ENCODE measurements at regions not wholly inside any gene's neighbourhood (a gene's known extent, or its start where the extent isn't known, plus 50 kb on each side); places are given as distances from the start of the nearest gene placed in this dataset.

- TF ChIP-seq CTCF (IDR thresholded peaks at IDR 0.05; ENCODE audit: insufficient read depth, low read length), result no peak
- TF ChIP-seq REST (IDR thresholded peaks at IDR 0.05; ENCODE audit: insufficient replicate concordance, low read depth), result no peak
- TF ChIP-seq POLR2AphosphoS5 (IDR thresholded peaks at IDR 0.05; ENCODE audit: low read depth), result no peak
- TF ChIP-seq GABPA (IDR thresholded peaks at IDR 0.05; ENCODE audit: low read depth), result no peak
- no peak for TF ChIP-seq SPI1 (IDR thresholded peaks at IDR 0.05; ENCODE audit: borderline replicate concordance, low read depth)
Observed at GRCh38 chr2:129641371-129641770, 338.1 kb upstream of the RAB6C start.

Data from HL-60 (cell line).